ENCODE measurements at regions not wholly inside any gene's neighbourhood (a gene's known extent, or its start where the extent isn't known, plus 50 kb on each side); places are given as distances from the start of the nearest gene placed in this dataset.

DNA sequence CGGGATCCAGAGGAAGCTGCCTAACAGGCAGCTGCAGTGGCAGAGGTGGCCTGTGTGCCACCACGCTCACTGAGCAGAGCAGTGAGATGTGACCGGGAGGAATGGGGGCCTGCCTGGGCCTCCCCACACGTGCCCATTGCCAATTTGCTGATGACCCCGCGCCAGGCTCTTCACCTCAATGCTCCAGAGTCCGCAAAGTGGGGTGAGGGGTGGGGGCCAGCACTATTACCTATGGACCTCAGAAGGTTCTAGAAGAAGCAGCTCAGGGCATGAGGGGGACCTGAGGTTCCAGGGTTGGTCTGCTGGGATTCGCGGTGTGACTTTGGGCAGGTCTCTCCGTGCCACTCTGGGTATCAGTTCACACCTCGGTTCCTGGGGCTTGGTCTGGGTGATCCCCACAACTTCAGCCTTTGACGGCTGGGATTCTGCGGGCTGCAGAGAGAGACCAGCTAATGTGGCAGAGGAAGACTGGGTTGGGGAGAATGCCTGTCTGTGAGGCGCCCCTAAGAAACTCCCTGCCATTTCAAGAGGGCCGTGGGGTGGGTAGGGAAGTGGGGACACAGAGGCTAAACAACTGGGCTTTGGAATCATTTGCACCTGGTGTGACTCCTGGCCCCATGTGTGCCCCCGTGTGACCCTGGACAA, 231.0 kb upstream of the MVB12B start:
- no peak for DNase-seq

DNA sequence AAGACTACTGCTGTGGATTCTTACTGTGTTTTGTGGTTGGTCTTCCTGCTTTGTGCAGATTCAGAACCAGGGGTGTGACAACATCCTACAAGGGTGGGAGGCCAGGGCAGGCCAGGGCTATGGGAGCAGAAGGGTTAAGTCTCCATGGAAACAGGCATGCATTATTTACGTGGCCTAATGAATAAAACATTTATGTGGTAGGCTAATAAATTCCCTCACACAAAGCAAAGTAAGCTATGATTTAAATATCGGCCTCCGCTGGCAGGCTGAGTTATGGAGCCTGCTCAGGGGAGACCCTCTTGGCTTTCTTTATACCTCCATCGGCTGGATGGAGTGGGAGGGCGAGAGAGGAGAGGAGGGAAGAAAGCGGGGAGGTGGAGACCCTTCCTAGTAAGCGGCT, 230.3 kb upstream of the MVB12B start:
- DNase-seq = no peak

DNA sequence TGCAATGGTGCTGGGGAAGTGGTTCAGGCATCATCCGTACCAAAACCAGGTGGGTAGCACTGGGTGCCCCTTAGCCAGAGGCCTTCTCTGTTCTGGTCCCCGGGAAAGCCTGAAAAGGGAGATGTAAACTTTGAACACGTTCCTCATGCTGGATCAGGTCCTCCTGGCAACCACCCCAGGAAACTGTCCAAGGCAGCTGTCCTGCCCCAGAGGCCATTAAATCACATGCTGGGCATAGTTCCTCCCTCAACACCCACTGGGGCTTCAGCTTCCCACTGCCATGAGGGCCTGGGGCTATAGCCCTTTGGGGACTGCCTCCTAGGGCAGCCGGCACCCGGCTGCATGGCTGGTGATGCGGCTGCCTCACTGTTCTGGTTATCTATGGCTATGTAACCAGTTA, 228.9 kb upstream of the MVB12B start:
- DNase-seq = no peak

GRCh38 chr9:126106404-126106803, 220.2 kb upstream of the MVB12B start:
- DNase-seq = no peak

DNA sequence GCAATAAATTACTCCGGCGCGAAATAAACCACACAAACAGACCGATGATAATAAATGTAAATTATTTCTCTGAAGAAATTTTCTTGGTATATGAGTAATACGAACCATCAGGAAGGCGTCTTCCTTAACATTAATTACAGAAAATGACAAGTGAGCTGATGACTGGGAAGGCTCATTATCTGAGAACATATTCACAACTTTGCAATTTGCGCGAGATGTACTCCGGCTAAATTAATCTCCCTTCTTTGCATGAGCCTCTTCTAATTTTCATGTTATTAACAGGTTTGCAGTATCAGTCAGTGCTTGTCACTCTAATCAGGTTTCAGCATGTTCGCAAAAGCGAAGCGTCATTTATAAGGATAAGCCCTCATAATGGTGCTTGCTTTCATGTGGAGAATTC, 218.9 kb upstream of the MVB12B start:
- DNase-seq = no peak

DNA sequence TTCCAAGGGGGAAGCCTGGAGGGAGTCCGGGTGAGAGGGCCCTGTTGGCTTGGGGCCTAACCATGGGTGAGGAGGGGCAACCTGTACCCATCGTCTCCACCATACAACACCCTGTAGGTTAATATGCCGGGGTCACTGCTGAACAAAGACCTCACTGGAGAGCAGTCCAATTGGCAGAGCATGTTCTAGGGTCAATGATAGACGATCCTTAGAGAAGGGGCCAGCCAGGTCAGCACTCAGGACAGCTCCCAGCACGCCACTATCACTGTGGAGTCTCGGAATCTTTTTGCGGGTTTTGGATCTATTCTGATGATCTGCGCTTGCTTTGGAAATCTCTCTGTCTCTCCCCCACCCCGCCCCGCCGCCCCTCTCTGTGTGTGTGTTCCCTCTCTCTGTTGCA, 218.4 kb upstream of the MVB12B start:
- no peak for DNase-seq

DNA sequence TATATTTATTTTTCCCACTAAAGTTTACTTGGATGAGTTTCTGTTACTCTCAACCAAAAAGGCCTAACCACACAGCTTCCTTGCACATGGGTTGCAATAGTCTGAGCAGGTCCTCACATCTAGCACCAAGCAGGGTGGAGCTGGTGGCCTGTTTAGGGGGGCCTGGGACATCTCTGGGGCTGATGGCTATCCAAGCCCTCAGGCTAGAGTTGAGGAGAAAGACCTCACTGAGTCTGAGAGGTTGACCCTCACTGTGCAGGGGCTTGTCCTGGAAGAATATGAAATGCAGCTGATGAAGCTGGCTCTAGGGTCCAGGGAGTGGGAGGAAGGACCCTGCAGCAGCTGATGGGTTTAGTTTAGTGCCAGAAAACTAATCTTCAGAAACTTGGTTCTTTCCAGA, 217.1 kb upstream of the MVB12B start:
- no peak for DNase-seq

- no peak for DNase-seq
Measured at GRCh38 chr9:126111556-126111955, 215.1 kb upstream of the MVB12B start.

- no peak for DNase-seq
Measured at GRCh38 chr9:126112135-126112720, 214.4 kb upstream of the MVB12B start.

DNA sequence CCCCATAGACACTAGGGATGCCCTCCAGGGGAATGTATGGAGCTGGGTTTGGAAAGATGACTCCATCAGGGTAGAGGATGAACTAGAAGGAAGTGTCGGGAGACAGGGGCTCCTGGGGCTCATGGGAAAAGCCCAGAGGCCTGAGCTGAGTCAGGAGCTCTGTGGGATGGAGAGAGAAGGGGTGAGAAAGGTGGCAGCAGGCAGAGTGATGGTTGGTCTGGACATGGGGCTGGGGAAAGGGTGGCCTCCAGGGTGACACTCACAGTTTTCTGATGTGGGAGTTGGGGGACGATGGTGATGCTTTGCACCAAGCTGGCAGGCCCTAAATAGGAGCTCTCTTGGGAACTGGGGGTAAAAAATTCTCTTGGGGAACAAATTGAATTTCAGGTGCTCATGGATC, 213.5 kb upstream of the MVB12B start:
- DNase-seq = no peak

DNA sequence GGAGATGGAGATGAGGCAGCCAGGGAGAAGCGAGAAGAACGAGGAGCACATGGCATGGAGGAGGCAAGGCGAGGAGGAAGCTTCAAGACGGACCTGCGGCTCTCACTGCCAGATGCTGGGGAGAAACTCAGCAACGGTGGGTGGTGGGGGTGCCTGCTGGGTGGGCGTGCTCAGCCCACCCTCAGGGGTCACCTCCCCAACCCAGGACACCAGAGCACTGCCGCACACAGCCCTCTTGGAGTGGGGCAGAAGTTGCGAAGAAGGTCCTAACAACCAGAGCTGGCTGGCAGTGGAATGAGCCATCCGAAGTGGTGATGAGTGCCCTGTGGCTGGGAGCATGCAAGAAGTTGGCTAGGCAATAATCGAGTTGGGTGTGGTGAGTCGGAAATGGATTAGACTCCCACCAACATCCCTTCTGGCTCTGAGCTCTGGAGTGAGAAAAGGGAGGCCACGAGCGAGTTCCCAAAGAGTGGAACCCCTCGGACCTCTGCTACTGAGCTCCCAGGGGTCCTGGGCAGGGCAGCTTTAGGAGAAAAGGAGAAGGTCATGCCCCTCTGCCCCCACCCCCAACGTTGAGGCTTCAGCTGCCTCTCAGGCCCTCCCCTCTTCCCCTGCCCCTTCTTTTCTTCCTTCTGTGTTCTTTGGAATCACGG, 212.7 kb upstream of the MVB12B start:
- DNase-seq = no peak

DNA sequence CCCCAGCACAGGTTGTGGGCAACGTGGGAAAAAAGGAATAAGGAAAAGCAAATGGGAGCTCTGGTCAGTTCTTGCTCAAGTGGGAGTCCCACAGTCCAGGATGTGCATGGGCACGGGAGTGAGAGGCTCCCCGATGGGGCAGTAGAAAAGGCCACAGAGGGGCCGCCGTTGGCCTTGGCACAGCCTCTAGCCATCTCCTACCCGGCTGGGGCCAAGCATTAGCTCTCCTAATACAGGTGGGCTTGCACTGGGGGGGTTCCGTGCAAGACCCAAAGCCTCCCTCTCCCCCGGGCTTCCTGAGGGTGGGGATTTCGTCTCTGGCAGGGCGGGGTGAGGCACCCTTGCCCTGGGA, 212.2 kb upstream of the MVB12B start:
- no peak for DNase-seq

- no peak for DNase-seq
Measured at GRCh38 chr9:126114850-126115460, 211.7 kb upstream of the MVB12B start.

- DNase-seq = no peak
Measured at GRCh38 chr9:126116351-126117157, 210.1 kb upstream of the MVB12B start.

- no peak for DNase-seq
Measured at GRCh38 chr9:126117158-126117425, 209.5 kb upstream of the MVB12B start.

- DNase-seq = no peak
Measured at GRCh38 chr9:126117631-126118030, 209.0 kb upstream of the MVB12B start.

- no peak for DNase-seq
Measured at GRCh38 chr9:126119731-126120130, 206.9 kb upstream of the MVB12B start.

- DNase-seq = no peak
Measured at GRCh38 chr9:126122901-126123616, 203.6 kb upstream of the MVB12B start.

- DNase-seq = no peak
Measured at GRCh38 chr9:126123927-126124326, 202.7 kb upstream of the MVB12B start.

DNA sequence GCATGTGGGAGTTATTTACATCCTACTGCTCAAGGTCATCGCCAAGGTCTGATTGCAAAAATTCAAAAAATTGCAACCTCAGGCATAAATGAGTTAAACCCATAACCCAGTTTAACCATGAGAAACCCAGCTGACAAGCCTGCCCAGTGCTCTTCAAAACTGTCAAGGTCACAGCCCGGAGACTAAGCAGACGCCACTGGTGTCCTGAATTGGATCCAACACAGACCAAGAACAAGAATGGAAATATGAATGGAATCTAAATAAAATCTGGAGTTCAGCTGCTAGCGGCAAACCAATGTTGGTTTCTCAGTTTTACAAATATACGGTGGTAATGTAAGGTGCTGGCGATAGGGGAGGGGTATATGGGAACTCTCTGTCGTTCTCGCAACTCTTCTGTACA, 201.5 kb upstream of the MVB12B start:
- no peak for DNase-seq

DNA sequence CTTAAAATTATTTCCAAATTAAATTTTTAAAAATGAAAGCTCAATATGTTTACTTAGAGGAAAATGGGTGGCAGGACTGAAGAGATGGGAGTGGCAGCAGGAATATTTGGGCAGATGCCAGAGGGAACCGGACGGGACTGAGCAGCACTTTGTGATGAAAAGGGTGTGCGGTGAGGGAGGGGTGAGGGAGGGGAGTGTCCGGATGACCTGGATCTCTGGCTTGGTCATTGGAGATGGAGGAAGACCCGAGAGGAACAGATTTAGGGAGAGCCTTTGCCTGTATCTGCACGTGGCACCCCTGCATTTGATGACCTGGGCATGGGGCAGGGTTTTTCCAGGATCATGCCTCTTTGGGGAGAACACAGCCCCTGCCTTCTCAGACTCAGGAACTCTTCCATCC, 201.1 kb upstream of the MVB12B start:
- DNase-seq = no peak

GRCh38 chr9:126125992-126126409, 200.6 kb upstream of the MVB12B start:
- DNase-seq = no peak

DNA sequence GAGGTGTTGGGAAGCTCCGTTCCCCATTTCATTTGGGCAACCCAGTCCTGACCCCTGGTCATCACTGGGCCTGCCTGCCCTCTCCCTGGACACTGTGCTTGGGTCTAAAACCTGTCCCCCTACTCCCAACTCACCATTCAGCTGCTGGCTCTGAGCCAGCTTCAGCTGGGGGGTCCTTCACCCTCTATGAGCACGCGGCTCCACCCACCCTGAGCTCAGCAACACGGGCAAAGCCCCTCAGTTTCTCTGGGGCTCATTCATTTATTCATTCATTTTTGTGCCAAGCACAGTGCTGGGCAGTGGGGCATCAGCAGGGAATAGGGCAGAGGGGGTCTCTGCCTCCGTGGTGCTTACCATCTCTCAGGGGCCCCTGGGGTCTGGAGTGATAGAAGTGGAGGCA, 199.8 kb upstream of the MVB12B start:
- no peak for DNase-seq

Data from NCI-H1694 (cell line).